PFSK-1 (cell line): ENCODE measurements at regions not wholly inside any gene's neighbourhood (a gene's known extent, or its start where the extent isn't known, plus 50 kb on each side); places are given as distances from the start of the nearest gene placed in this dataset.

Experiments
- REST ChIP-seq, 2 experiments: IDR thresholded peaks; 2 replicates each; pipeline versions ENCODE4 v1.6.1 to v1.8.0; 2011 to 2012; ENCODE audit warnings: low read depth in 2 of 2, low read length in 2 of 2, control low read depth in 1 of 2, inconsistent platforms in 1 of 2, mild to moderate bottlenecking in 1 of 2, moderate library complexity in 1 of 2; ENCODE audit not compliant: insufficient read depth in 1 of 2
- TAF1 ChIP-seq: IDR thresholded peaks from 2 replicates; pipeline ENCODE4 v1.6.1; 2012; ENCODE audit warnings: low read length, control low read depth, borderline replicate concordance; ENCODE audit not compliant: insufficient read depth

GRCh38 chr21:35838350-35838749, 222.0 kb downstream of the SETD4 start:
- no peak for TF ChIP-seq REST (IDR thresholded peaks at IDR 0.05; ENCODE audit: insufficient read depth in 1 of 2, low read depth in 2 of 2, low read length in 2 of 2)
- no peak for TF ChIP-seq TAF1
